SK-N-SH (cell line): ENCODE measurements at regions not wholly inside any gene's neighbourhood (a gene's known extent, or its start where the extent isn't known, plus 50 kb on each side); places are given as distances from the start of the nearest gene placed in this dataset.

Experiments used
- CHD2 ChIP-seq: fragments of 150-350 bp; IDR thresholded peaks from 2 replicates; pipeline ENCODE4 v1.6.1; 2018; ENCODE audit warnings: low read length; ENCODE audit not compliant: partially characterized antibody
- EZH2phosphoT487 ChIP-seq: fragments of 200-600 bp; sonication (generic); IDR thresholded peaks from 2 replicates; pipeline ENCODE4 v1.6.1; 2017; ENCODE audit warnings: low read depth, mixed run types, mild to moderate bottlenecking, antibody characterized with exemption, moderate library complexity, borderline replicate concordance
- FOSL2 ChIP-seq: IDR thresholded peaks from 2 replicates; pipeline ENCODE4 v1.4.0; 2012; ENCODE audit warnings: low read depth, mild to moderate bottlenecking, moderate library complexity, borderline replicate concordance
- FOXM1 ChIP-seq: IDR thresholded peaks from 2 replicates; pipeline ENCODE4 v1.4.0; 2012; ENCODE audit warnings: low read depth, mild to moderate bottlenecking
- MXI1 ChIP-seq: IDR thresholded peaks from 2 replicates; pipeline ENCODE4 v1.6.1; 2012; ENCODE audit warnings: mild to moderate bottlenecking, low read depth, low read length, improper control_type of control experiment
- POLR2AphosphoS5 ChIP-seq: IDR thresholded peaks from 2 replicates; pipeline ENCODE4 v1.6.1; 2012; ENCODE audit warnings: low read depth, low read length
- TF ChIP-seq, protein P1 (sequence below): fragments of 200-600 bp; sonication (generic); IDR thresholded peaks from 2 replicates; pipeline ENCODE4 v1.6.1; 2017; ENCODE audit warnings: antibody characterized with exemption, mild to moderate bottlenecking, moderate library complexity
- TF ChIP-seq, protein P2 (sequence below): IDR thresholded peaks from 2 replicates; pipeline ENCODE4 v1.4.0; 2012; ENCODE audit warnings: low read depth
- TF ChIP-seq, protein P3 (sequence below): fragments of 150-350 bp; IDR thresholded peaks from 2 replicates; pipeline ENCODE4 v1.6.1; 2017; ENCODE audit warnings: antibody characterized with exemption, low read length, low read depth, borderline replicate concordance
- TF ChIP-seq, protein P4 (sequence below): IDR thresholded peaks from 2 replicates; pipeline ENCODE4 v1.4.0; 2012; ENCODE audit warnings: low read depth, borderline replicate concordance
- TF ChIP-seq, protein P5 (sequence below): IDR thresholded peaks from 2 replicates; pipeline ENCODE4; 2012

DNA sequence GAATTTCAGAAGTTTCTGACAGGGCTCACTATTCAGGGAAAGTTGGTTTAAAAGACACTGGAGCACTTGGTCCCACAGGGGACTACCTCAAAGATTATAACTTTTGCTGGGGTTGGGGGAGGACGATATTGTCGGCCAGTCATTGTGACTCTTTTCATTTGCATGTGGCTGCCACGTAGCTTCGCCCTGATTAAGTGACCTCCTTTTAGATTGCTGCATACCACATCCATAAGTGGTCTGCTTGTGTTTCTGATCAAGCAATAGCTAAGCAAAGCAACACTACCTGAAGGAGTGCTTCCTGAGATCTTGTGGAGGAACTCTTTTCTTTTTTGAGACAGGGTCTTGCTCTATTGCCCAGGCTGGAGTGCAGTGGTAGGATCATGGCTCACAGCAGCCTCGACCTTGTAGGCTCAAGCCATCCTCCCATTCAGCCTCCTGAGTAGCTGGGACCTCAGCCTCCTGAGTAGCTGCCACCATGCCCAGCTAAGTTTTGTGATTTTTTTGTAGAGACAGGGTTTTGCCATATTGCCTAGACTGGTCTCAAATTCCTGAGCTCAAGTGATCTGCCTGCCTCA lies 691.3 kb downstream of the EPM2A start:
- TF ChIP-seq, protein P1, sequence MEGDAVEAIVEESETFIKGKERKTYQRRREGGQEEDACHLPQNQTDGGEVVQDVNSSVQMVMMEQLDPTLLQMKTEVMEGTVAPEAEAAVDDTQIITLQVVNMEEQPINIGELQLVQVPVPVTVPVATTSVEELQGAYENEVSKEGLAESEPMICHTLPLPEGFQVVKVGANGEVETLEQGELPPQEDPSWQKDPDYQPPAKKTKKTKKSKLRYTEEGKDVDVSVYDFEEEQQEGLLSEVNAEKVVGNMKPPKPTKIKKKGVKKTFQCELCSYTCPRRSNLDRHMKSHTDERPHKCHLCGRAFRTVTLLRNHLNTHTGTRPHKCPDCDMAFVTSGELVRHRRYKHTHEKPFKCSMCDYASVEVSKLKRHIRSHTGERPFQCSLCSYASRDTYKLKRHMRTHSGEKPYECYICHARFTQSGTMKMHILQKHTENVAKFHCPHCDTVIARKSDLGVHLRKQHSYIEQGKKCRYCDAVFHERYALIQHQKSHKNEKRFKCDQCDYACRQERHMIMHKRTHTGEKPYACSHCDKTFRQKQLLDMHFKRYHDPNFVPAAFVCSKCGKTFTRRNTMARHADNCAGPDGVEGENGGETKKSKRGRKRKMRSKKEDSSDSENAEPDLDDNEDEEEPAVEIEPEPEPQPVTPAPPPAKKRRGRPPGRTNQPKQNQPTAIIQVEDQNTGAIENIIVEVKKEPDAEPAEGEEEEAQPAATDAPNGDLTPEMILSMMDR = no peak
- no peak for TF ChIP-seq EZH2phosphoT487
- no peak for TF ChIP-seq CHD2
- TF ChIP-seq, protein P2, sequence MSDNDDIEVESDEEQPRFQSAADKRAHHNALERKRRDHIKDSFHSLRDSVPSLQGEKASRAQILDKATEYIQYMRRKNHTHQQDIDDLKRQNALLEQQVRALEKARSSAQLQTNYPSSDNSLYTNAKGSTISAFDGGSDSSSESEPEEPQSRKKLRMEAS = no peak
- TF ChIP-seq FOXM1 = no peak
- TF ChIP-seq, protein P3, sequence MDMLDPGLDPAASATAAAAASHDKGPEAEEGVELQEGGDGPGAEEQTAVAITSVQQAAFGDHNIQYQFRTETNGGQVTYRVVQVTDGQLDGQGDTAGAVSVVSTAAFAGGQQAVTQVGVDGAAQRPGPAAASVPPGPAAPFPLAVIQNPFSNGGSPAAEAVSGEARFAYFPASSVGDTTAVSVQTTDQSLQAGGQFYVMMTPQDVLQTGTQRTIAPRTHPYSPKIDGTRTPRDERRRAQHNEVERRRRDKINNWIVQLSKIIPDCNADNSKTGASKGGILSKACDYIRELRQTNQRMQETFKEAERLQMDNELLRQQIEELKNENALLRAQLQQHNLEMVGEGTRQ = no peak
- no peak for TF ChIP-seq FOSL2
- no peak for TF ChIP-seq POLR2AphosphoS5
- TF ChIP-seq, protein P4, sequence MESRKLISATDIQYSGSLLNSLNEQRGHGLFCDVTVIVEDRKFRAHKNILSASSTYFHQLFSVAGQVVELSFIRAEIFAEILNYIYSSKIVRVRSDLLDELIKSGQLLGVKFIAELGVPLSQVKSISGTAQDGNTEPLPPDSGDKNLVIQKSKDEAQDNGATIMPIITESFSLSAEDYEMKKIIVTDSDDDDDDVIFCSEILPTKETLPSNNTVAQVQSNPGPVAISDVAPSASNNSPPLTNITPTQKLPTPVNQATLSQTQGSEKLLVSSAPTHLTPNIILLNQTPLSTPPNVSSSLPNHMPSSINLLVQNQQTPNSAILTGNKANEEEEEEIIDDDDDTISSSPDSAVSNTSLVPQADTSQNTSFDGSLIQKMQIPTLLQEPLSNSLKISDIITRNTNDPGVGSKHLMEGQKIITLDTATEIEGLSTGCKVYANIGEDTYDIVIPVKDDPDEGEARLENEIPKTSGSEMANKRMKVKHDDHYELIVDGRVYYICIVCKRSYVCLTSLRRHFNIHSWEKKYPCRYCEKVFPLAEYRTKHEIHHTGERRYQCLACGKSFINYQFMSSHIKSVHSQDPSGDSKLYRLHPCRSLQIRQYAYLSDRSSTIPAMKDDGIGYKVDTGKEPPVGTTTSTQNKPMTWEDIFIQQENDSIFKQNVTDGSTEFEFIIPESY = no peak
- TF ChIP-seq MXI1 = no peak
- TF ChIP-seq, protein P5, sequence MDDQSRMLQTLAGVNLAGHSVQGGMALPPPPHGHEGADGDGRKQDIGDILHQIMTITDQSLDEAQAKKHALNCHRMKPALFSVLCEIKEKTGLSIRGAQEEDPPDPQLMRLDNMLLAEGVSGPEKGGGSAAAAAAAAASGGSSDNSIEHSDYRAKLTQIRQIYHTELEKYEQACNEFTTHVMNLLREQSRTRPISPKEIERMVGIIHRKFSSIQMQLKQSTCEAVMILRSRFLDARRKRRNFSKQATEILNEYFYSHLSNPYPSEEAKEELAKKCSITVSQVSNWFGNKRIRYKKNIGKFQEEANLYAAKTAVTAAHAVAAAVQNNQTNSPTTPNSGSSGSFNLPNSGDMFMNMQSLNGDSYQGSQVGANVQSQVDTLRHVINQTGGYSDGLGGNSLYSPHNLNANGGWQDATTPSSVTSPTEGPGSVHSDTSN = no peak
